Stimulated activated CD4-positive, alpha-beta T cell treated with anti-CD3 and anti-CD28 coated beads, Interleukin-1b, Interleukin-23, amount 100 ng/mL, for 4 hours (primary cell): ENCODE measurements at regions not wholly inside any gene's neighbourhood (a gene's known extent, or its start where the extent isn't known, plus 50 kb on each side); places are given as distances from the start of the nearest gene placed in this dataset.

Source experiments
- DNase-seq, 2 donors: peaks; one replicate each; pipeline ENCODE4 v3.0.0-alpha.2; 2020; ENCODE audit warnings: low read depth in 2 of 2

DNA sequence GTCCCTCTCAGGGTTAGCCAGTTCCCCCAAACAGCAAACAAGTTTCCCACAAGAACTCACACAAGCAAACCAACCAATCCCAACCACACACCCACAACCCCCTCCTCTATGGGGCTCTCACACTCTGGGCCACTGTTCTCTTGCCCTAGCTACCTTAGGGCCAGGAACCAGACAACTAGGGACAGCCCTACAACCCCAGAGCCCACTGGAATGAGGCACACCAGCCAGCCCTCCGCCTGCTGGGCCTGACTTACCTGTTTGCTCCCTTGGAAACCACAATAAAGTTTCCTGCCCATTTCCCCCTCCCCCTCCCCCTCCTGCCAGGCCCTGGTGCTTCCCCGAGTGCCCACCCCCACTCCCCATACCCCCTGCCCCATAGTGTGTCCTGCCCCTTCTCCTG, 132.6 kb downstream of the WDR11 start:
- no peak for DNase-seq

DNA sequence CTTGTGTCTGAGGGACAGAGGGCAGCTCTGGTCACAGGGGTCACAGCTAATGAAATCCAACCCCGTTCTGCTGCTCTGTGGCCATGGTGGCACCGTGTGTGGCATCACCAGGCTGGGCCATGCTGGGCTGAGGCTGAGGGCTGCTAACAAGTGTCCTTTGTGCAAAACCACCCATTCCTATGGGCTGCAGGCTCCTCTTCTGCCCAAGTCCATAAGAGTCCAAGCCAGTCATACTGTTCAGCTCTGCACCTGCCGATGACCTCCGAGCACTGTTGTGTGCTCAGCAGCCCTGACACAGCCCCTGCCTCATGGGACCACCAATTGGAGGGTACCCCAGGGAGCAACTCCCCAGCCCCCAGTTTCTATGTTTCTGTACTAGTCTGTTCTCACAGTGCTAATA, 133.1 kb downstream of the WDR11 start:
- DNase-seq, result no peak

DNA sequence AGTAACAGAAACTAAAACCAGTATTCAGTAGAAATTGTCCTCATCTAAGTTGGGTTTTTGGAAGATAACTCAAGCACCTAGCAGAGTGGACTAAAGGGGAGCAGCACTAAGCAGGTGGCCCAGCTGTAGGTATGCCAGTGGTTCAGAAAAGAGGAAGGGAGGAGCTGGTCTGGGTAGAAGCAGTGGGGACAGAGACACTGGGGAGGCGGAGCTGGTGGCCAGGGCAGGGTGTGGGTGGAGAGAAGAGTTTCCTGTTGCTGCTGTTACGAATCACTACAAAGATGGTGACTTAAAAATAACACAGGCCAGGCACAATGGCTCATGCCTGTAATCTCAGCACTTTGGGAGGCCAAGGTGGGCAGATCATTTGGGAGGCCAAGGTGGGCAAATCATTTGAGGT, 136.2 kb downstream of the WDR11 start:
- DNase-seq, result no peak

DNA sequence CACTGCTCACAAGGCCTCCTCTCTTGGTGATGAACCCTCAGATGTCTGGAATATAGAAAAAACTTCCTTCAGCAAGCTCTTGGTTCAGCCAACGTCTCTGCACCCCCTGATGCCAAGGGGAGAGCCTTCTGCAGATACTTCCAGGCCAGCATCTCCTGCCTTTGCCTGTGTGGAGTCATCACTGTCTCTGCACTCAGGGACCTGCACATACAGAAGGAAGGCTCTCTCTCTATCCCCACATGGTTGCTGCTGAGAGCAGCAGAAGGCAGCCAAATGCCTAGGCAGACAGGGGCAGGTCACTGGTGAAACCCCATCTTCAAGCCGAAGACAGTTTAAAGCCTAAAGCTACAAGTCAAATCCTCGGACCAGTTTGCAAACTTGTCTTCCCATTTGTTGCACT, 137.6 kb downstream of the WDR11 start:
- no peak for DNase-seq

DNA sequence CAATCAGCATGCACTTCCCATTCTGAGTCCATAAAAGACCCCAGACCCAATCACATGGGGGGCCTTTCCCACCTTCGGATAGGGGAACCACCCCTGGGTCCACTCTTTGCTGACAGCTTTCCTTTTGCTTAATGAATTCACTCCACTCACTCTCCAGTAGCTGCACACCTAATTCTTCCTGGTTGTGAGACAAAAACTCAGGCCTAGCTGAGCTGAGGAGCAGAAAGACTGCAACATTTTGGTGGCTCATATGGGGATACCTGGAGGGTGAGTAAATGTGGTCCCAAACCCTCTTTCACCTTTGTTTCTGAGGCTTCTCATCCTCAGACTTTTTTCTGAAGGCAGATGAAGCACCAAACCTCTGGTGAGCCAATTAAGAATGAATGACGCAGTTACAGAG, 138.1 kb downstream of the WDR11 start:
- no peak for DNase-seq

DNA sequence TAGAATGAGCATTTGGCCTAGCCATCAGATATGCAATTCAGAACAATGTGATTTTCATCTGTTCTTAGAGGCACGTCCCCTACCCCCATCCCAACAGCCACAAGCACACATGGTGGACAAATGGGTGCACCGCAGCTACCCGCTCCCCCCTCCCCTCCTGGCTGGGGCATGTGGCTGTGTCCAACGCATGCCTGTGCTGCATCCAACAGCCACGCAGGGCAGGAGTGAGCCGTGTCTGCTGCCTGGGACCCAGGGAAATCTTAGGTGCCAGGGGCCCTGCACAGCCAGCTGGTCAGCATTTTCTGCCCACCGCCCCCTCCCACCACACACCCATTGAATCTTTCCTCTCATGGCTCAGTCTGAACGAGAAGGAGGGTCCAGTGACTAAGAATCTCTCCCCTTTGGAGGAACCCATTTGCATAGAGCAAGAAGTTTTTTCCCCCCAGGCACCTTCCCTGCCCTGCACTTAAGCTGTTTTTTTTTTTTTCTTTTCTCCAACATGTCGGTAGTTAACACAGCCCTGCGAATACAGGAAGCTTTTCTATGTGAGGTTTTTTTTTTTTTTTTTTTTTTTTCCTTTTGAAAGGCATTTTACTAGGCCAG, 138.9 kb downstream of the WDR11 start:
- no peak for DNase-seq

- DNase-seq, result no peak
Measured at GRCh38 chr10:120990831-120991230, 139.7 kb downstream of the WDR11 start.

DNA sequence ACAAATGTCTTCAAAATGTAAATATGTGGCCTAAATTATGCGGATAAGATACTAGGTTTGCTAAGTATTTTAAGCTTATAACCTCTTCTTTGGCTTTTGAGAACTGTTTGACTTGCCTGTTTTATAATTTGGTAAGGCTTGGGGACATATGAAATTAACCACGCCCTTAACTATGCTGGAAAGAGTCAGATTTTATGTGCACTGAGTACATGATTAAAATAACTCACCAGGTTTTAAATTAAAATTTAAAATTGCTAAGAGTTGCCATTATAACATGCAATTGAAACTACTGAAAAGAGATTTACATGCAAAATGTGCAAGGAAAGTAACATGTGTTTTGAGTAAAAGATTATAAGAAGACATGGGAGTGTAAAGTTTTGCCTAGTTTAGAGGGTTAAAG, 141.9 kb downstream of the WDR11 start:
- DNase-seq, result no peak

DNA sequence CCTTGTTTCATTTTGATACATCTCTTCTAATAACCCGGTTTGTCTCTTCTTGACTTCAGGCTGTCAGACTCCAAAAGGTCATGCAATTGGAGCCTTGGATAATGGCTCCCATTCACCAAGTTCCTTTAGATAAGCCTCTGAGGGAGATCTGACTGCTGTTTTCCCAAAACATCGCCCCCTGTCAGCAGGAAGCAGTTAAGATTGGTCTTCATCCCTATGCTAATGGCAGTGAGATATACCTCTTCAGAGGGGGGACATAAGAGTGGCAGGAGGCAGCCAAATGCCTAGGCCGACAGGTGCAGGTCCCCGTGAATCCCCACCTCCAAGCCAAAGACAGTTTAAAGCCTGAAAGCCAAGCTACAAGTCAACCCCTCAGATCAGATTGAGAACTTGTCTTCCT, 144.6 kb downstream of the WDR11 start:
- DNase-seq, result no peak

GRCh38 chr10:120996456-120997034, 145.4 kb downstream of the WDR11 start:
- DNase-seq, result no peak

DNA sequence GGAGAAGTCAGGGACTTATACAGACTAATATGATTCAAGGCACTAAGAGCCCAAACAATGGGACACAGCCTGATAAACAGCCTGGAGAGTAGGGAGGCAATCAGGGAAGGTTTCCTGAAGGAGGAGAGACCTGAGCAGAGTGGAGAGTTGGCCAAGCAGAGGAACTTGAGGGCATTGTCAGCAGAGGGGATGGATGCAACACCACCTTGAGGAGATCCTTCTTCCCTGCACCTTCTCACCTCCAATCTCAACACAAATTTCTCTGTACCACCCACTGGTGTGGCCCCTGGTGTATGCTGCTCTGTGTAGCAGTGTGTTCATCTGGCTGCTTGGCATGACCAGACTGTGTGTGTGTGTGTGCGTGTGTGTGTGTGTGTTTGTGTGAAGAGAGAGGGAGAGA, 146.2 kb downstream of the WDR11 start:
- no peak for DNase-seq

DNA sequence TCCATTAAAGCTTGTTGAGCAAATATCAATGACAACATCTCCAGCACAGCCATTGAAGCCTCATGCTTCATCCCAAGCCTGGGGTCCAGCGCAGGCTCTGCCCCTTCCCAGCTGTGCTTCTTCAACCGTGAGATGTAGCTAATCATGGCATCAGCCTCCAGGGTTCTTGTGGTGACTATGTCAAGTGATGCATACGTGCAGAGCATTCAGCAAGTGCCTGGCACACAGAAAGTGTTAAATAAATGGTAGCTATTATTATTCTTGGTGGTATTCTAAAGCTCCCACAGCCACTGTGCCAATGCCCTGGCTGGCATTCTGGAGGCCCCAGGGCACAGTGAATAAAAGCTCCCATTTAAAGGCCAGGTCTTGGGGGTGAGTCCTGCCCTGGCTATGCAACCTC, 146.6 kb downstream of the WDR11 start:
- DNase-seq, result no peak

- DNase-seq, result no peak
Measured at GRCh38 chr10:120998251-120998650, 147.1 kb downstream of the WDR11 start.

DNA sequence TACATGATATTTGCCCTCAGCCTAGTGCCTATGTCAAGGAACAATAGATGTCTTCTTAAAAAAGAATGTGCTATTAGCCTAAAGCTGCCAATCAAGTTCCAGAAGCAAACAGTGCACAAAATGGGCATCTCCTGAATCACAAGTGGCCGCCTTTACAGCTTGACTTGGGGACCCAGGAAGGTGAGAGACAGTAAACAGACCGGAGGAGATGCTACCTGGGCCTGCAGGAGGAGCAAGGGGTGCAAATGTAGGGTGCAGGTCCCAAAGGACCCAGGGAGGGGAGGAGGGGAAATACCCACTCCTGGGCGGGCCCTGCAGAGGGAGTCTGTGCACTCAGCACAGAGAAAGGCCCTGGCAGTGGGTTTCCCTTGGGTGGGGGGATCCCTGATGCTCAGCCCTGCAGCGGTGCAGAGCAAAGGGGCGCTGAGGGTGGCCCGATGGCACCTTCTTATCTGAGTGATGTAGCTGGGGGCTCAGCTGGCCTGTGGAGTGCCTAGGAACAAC, 147.7 kb downstream of the WDR11 start:
- no peak for DNase-seq

- no peak for DNase-seq
Measured at GRCh38 chr10:120999868-121000267, 148.7 kb downstream of the WDR11 start.

DNA sequence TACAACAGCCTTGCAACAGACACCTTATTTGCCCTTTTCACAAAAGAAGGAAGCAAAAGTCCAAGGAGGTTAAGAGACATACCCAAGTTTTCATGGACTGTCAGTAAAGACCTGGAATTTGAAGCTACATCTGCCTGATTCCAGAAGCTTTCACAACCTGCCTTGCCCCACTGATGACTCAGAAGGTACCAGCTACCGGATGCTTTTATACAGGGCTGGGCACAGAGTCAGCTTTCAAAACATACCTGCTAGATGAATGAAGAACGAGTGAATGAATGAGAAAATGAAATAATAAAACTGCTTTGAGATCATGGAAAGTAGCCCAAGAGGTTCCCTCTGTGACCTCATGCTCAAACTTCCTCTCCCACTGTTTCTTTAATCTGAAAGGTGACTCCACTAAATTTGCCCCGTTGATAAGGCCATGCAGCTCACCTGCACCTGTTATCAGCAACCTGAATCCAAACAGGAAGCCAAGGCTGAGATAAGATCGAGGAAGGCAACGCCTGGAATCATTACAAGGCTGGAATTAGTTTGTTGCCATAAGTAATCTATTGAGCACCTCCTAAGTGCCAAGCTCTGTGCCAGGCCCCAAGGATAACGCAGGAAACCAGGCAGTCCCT, 151.5 kb downstream of the WDR11 start:
- DNase-seq, result no peak

DNA sequence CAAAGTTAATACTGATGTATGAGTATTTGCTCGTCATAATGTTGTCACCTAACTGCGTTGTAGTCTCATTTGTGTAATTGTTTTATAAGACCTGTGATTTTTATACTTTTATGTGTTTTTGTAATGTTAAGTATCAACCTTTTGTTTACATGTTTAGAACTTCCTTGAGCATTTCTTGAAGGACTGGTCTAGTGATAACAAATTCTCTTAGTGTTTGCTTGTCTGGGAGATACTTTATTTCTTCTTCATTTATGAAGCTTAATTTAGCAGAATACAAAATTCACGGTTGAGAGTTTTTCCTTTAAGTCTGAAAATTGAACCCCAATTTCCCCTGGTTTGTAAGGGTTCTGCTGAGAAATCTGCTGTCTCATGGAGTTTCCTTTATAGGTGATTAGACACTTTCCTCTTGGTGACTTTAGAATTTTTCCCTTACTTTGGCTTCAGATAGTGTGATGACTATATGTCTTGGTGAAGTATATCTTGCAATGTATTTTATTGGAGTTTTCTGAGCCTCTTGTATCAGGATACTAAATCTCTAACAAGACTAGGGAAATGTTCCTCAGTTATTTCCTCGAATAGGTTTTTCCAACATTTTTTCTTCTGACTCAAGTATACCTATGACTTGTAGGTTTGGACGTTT, 154.9 kb downstream of the WDR11 start:
- DNase-seq, result no peak

DNA sequence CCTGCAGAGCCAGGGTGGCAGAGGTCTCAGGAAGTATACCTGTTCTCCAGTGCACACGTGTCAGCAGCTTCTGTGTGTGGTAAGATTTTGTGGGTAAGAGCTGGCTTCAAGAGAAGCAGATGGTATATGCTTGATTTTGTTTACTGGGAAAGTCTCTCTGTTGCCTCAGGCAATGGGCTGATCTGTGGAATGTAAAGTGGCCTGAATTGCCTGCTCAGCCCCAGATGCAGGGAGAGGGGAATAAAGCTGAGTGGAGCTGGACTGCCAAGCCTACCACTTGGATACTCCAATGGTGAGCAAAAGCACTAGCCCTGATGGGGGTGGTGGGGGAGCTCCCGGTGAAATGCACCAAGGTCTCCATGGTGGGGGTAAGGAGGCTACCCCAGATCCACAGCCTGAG, 156.1 kb downstream of the WDR11 start:
- no peak for DNase-seq

- no peak for DNase-seq
Measured at GRCh38 chr10:121015916-121016315, 164.8 kb downstream of the WDR11 start.

DNA sequence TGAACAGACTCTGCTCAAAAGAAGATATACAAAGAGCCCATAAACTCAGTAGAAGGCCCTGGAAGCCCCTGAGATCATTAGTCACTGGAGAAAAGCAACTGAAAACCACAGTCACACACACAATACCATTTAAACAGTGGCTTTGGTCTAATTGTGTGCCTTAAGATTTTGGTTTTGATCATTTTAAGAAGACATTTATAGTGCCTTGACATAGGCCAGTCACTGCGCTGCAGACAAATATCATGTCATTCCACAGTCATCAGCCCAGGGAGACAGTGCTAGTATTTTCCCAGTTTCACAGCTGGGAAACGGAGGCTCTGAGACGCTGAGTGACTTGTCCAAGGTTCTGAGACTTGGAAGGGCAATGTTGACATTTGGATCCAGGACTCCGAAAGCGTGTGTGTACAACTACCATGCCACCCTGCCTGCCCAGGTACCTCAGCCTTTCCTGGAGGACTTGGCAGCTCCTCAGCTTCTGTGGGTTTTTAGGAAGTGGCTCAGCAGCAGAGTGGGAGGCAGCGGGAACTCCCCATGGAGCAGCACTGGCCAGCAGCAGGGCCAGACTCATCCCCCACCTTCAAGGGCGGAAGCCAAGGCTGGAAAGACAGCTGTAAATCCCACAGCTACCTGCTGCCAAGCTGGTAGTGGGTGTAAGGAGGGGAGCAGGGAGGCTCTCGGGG, 173.9 kb downstream of the WDR11 start:
- DNase-seq, result no peak

GRCh38 chr10:121025731-121026130, 174.6 kb downstream of the WDR11 start:
- no peak for DNase-seq

DNA sequence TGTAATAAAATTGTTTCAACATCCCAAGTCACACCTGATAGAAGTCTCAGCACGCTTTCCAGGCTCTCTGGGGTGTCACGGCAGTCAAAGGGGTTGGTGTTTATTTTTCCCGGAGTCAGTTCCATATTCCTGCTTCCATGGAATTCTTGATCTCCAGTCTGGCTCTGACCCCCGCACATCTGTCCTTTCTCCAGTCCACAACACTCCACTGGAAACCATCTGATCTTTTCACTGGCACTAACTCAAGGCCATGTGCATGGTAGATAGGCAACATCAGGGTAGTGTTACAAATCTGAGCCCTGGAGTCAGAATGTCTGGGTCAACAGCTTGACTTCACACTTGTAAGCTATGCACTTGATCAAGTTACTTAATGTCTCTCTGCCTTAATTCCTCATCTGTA, 176.2 kb downstream of the WDR11 start:
- DNase-seq, result no peak
